Kidney glomerular epithelial cell (primary cell): ENCODE measurements at regions not wholly inside any gene's neighbourhood (a gene's known extent, or its start where the extent isn't known, plus 50 kb on each side); places are given as distances from the start of the nearest gene placed in this dataset.

ENCODE experiments used
- DNase-seq: peaks from one replicate; lab custom pipeline; 2025; lab: John Stamatoyannopoulos, UW

- DNase-seq: no peak
Observed at GRCh38 chr5:125138266-125138665, 391.8 kb upstream of the ZNF608 start.

- DNase-seq: no peak
Observed at GRCh38 chr5:125139590-125139989, 393.2 kb upstream of the ZNF608 start.

GRCh38 chr5:125140220-125140619 lies 393.8 kb upstream of the ZNF608 start:
- no peak for DNase-seq

GRCh38 chr5:125140855-125141254 lies 394.4 kb upstream of the ZNF608 start:
- DNase-seq: no peak

- DNase-seq: no peak
Observed at GRCh38 chr5:125142458-125142857, 396.0 kb upstream of the ZNF608 start.

GRCh38 chr5:125143011-125143410 lies 396.6 kb upstream of the ZNF608 start:
- DNase-seq: no peak

- no peak for DNase-seq
Observed at GRCh38 chr5:125148076-125148475, 401.6 kb upstream of the ZNF608 start.

- no peak for DNase-seq
Observed at GRCh38 chr5:125148706-125149105, 402.3 kb upstream of the ZNF608 start.

GRCh38 chr5:125149110-125149509 lies 402.7 kb upstream of the ZNF608 start:
- DNase-seq: no peak

GRCh38 chr5:125149527-125149926 lies 403.1 kb upstream of the ZNF608 start:
- no peak for DNase-seq

- no peak for DNase-seq
Observed at GRCh38 chr5:125150041-125150669, 403.7 kb upstream of the ZNF608 start.

- no peak for DNase-seq
Observed at GRCh38 chr5:125151150-125151900, 404.9 kb upstream of the ZNF608 start.

GRCh38 chr5:125152044-125152443 lies 405.6 kb upstream of the ZNF608 start:
- DNase-seq: no peak

- DNase-seq: no peak
Observed at GRCh38 chr5:125152461-125153189, 406.2 kb upstream of the ZNF608 start.

- DNase-seq: no peak
Observed at GRCh38 chr5:125153231-125153630, 406.8 kb upstream of the ZNF608 start.

GRCh38 chr5:125154301-125155110 lies 408.1 kb upstream of the ZNF608 start:
- no peak for DNase-seq

GRCh38 chr5:125160787-125161502 lies 414.5 kb upstream of the ZNF608 start:
- DNase-seq: no peak

GRCh38 chr5:125162714-125163113 lies 416.3 kb upstream of the ZNF608 start:
- no peak for DNase-seq

GRCh38 chr5:125169396-125169795 lies 423.0 kb upstream of the ZNF608 start:
- no peak for DNase-seq

GRCh38 chr5:125171641-125172040 lies 425.2 kb upstream of the ZNF608 start:
- DNase-seq: no peak

GRCh38 chr5:125175348-125176004 lies 429.0 kb upstream of the ZNF608 start:
- no peak for DNase-seq
